ENCODE measurements at regions not wholly inside any gene's neighbourhood (a gene's known extent, or its start where the extent isn't known, plus 50 kb on each side); places are given as distances from the start of the nearest gene placed in this dataset.

GRCh38 chr2:239814861-239815601, 210.1 kb downstream of the NDUFA10 start:
- no peak overlapping the region for H3K4me2 ChIP-seq (ENCODE audit: control insufficient read depth, extremely low read depth, insufficient read depth, low read depth, low read length)
- no peak overlapping the region for H2AFZ ChIP-seq (ENCODE audit: control insufficient read depth, low read length)
- no peaks in the 10 kb centered on the region for H3K79me2 ChIP-seq (ENCODE audit: control insufficient read depth, insufficient read depth, low read length)
- no peaks in the 10 kb centered on the region for H3K27me3 ChIP-seq (ENCODE audit: control insufficient read depth, extremely low read depth, insufficient read depth, low read length)
- no peaks in the 10 kb centered on the region for H3K4me1 ChIP-seq (ENCODE audit: control insufficient read depth, extremely low read depth, insufficient read depth, low read length)
- no peaks in the 10 kb centered on the region for H3K36me3 ChIP-seq (ENCODE audit: control insufficient read depth in 2 of 2, extremely low read depth in 1 of 2, insufficient read depth in 2 of 2, low read length in 2 of 2)
- no peaks in the 10 kb centered on the region for H4K20me1 ChIP-seq (ENCODE audit: control insufficient read depth, extremely low read depth, insufficient read depth, low read length)
- no peak overlapping the region for H3K4me3 ChIP-seq (ENCODE audit: control insufficient read depth in 2 of 3, extremely low read depth in 1 of 3, insufficient read depth in 2 of 3, low read depth in 1 of 3, low read length in 3 of 3)
- H3K9me1 ChIP-seq (ENCODE audit: control insufficient read depth, extremely low read depth, insufficient read depth, low read length): no peaks in the 10 kb centered on the region
- dilution Hi-C loops (cut with MboI; ENCODE audit: extremely low pct_ligation_motif_present, low sequenced_read_pairs): no loop called here
- DNase-seq (ENCODE audit: low read depth, low spot score) (no peak), FAIRE-seq (no peak)
- TF ChIP-seq EZH2 (IDR thresholded peaks at IDR 0.05; ENCODE audit: low read length) (no peak), CTCF (optimal IDR thresholded peaks at IDR 0.05 in 1 of 3, IDR thresholded peaks at IDR 0.05 in 1 of 3, conservative IDR thresholded peaks at IDR 0.05 in 1 of 3; ENCODE audit: extremely low read depth in 1 of 3, insufficient read depth in 2 of 3, low read length in 3 of 3) (no peak)
- H3K9ac ChIP-seq (ENCODE audit: control insufficient read depth, extremely low read depth, insufficient read depth, low read length): no peak overlapping the region
- H3K27ac ChIP-seq (ENCODE audit: control insufficient read depth, insufficient read depth, low read length): no peak overlapping the region
- no peaks in the 10 kb centered on the region for H3K9me3 ChIP-seq (ENCODE audit: control insufficient read depth, low read depth, low read length)

- H3K9ac ChIP-seq (ENCODE audit: control insufficient read depth, extremely low read depth, insufficient read depth, low read length): no peak overlapping the region
- no peak overlapping the region for H2AFZ ChIP-seq (ENCODE audit: control insufficient read depth, low read length)
- FAIRE-seq (no peak), DNase-seq (ENCODE audit: low read depth, low spot score) (no peak)
- dilution Hi-C loops (cut with MboI; ENCODE audit: extremely low pct_ligation_motif_present, low sequenced_read_pairs): no loop called here
- no peaks in the 10 kb centered on the region for H3K4me1 ChIP-seq (ENCODE audit: control insufficient read depth, extremely low read depth, insufficient read depth, low read length)
- no peak overlapping the region for H3K27ac ChIP-seq (ENCODE audit: control insufficient read depth, insufficient read depth, low read length)
- no peaks in the 10 kb centered on the region for H3K79me2 ChIP-seq (ENCODE audit: control insufficient read depth, insufficient read depth, low read length)
- H3K27me3 ChIP-seq (ENCODE audit: control insufficient read depth, extremely low read depth, insufficient read depth, low read length): no peaks in the 10 kb centered on the region
- no peaks in the 10 kb centered on the region for H3K9me1 ChIP-seq (ENCODE audit: control insufficient read depth, extremely low read depth, insufficient read depth, low read length)
- no peak overlapping the region for H3K4me3 ChIP-seq (ENCODE audit: control insufficient read depth in 2 of 3, extremely low read depth in 1 of 3, insufficient read depth in 2 of 3, low read depth in 1 of 3, low read length in 3 of 3)
- no peak overlapping the region for H3K4me2 ChIP-seq (ENCODE audit: control insufficient read depth, extremely low read depth, insufficient read depth, low read depth, low read length)
- no peaks in the 10 kb centered on the region for H3K36me3 ChIP-seq (ENCODE audit: control insufficient read depth in 2 of 2, extremely low read depth in 1 of 2, insufficient read depth in 2 of 2, low read length in 2 of 2)
- H4K20me1 ChIP-seq (ENCODE audit: control insufficient read depth, extremely low read depth, insufficient read depth, low read length): no peaks in the 10 kb centered on the region
- no peaks in the 10 kb centered on the region for H3K9me3 ChIP-seq (ENCODE audit: control insufficient read depth, low read depth, low read length)
- TF ChIP-seq EZH2 (IDR thresholded peaks at IDR 0.05; ENCODE audit: low read length) (no peak), CTCF (optimal IDR thresholded peaks at IDR 0.05 in 1 of 3, IDR thresholded peaks at IDR 0.05 in 1 of 3, conservative IDR thresholded peaks at IDR 0.05 in 1 of 3; ENCODE audit: extremely low read depth in 1 of 3, insufficient read depth in 2 of 3, low read length in 3 of 3) (no peak)
Observed at GRCh38 chr2:239814116-239814860, 210.9 kb downstream of the NDUFA10 start.

Data from keratinocyte (primary cell).